Upper lobe of right lung (tissue), 1 donor: ENCODE measurements at regions not wholly inside any gene's neighbourhood (a gene's known extent, or its start where the extent isn't known, plus 50 kb on each side); places are given as distances from the start of the nearest gene placed in this dataset.

Experiments
- ATAC-seq: fragments of 200-7000 bp; cut with Tn5 transposase; one replicate; pipeline ENCODE4 v1.9.1; 2020; ENCODE audit warnings: mild to moderate bottlenecking, moderate library complexity
- DNase-seq: peaks from one replicate; pipeline ENCODE4 v3.0.0-alpha.2; 2020
- H3K27ac ChIP-seq: fragments of 200-600 bp; one replicate; pipeline ENCODE4 v1.8.0; 2022
- H3K27me3 ChIP-seq: fragments of 200-600 bp; one replicate; pipeline ENCODE4 v1.8.0; 2022; ENCODE audit warnings: mild to moderate bottlenecking
- H3K36me3 ChIP-seq: fragments of 200-600 bp; one replicate; pipeline ENCODE4 v1.8.0; 2022
- H3K4me1 ChIP-seq: fragments of 200-600 bp; one replicate; pipeline ENCODE4 v1.8.0; 2022
- H3K4me3 ChIP-seq: fragments of 200-600 bp; one replicate; pipeline ENCODE4 v1.8.0; 2022; ENCODE audit warnings: mild to moderate bottlenecking
- H3K9me3 ChIP-seq: fragments of 200-600 bp; one replicate; pipeline ENCODE4 v1.8.0; 2022
- CTCF ChIP-seq: fragments of 200-600 bp; IDR thresholded peaks from one replicate; pipeline ENCODE4 v1.8.0; 2022; ENCODE audit warnings: antibody characterized with exemption
- intact Hi-C: fragments of 100-400 bp; cut with DNase I; formaldehyde crosslinking; loops from one replicate; pipeline ENCODE4 v1.11.0; 2022
- donor health status: DM: no; HTN: yes; CAD: no; lungs with severe emphysema.

GRCh38 chr12:98224584-98225221 is 290.7 kb upstream of the TMPO start:
- H3K4me1 ChIP-seq, result no peaks in the 10 kb centered on the region
- TF ChIP-seq CTCF, result no peak
- H3K9me3 ChIP-seq, result no peaks in the 10 kb centered on the region
- H3K27me3 ChIP-seq, result no peaks in the 10 kb centered on the region
- no peak for DNase-seq
- no peaks in the 10 kb centered on the region for H3K36me3 ChIP-seq
- H3K4me3 ChIP-seq, result no peak overlapping the region
- ATAC-seq, result no peak
- no peak overlapping the region for H3K27ac ChIP-seq
- intact Hi-C loops, result no loop called here

DNA sequence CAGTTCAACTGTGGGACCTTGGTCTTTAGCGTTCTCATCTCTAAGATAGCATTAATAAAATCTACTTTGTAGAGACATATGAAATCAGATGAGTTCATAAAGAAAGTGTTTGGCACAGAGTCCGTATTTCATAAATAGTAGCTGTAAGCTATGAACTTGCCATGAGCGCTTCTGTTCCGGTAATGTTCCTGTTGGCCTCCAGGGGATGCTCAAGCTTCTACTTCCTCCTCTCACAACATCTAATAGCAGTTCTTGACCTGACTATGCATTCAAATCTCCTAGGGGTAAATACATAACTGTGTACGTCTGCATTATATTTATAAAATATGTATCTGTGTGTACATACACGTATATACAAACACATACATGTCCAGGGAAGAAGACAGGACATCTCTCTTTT is 288.2 kb upstream of the TMPO start:
- intact Hi-C loops, result no loop called here
- DNase-seq (no peak), ATAC-seq (peak; percentile 28)

GRCh38 chr12:98228683-98229539 is 286.5 kb upstream of the TMPO start:
- no peak for TF ChIP-seq CTCF
- H3K9me3 ChIP-seq, result no peaks in the 10 kb centered on the region
- intact Hi-C loops, result no loop called here
- no peak for ATAC-seq
- H3K27me3 ChIP-seq, result no peaks in the 10 kb centered on the region
- no peak overlapping the region for H3K4me3 ChIP-seq
- H3K36me3 ChIP-seq, result no peaks in the 10 kb centered on the region
- no peak for DNase-seq
- no peak overlapping the region for H3K27ac ChIP-seq
- no peaks in the 10 kb centered on the region for H3K4me1 ChIP-seq

More for the DNA sequence above, 288.2 kb upstream of the TMPO start:
- H3K9me3 ChIP-seq, result no peaks in the 10 kb centered on the region
- H3K36me3 ChIP-seq, result no peaks in the 10 kb centered on the region
- peak; percentile 32 for TF ChIP-seq CTCF
- no peak overlapping the region for H3K4me3 ChIP-seq
- no peaks in the 10 kb centered on the region for H3K4me1 ChIP-seq
- no peak overlapping the region for H3K27ac ChIP-seq
- no peaks in the 10 kb centered on the region for H3K27me3 ChIP-seq

GRCh38 chr12:98229540-98229924 is 285.9 kb upstream of the TMPO start:
- intact Hi-C loops, result no loop called here
- Histone ChIP-seq H3K4me3 (no peak overlapping the region), H3K4me1 (no peaks in the 10 kb centered on the region), H3K9me3 (no peaks in the 10 kb centered on the region), H3K27ac (no peak overlapping the region), H3K27me3 (no peaks in the 10 kb centered on the region), H3K36me3 (no peaks in the 10 kb centered on the region)
- no peak for DNase-seq
- TF ChIP-seq CTCF, result no peak
- ATAC-seq, result no peak

- ATAC-seq, result no peak
- no peak for TF ChIP-seq CTCF
- Histone ChIP-seq H3K27ac (no peak overlapping the region), H3K4me3 (no peak overlapping the region), H3K27me3 (no peaks in the 10 kb centered on the region), H3K9me3 (no peaks in the 10 kb centered on the region), H3K4me1 (no peaks in the 10 kb centered on the region), H3K36me3 (no peaks in the 10 kb centered on the region)
- intact Hi-C loops, result no loop called here
- no peak for DNase-seq
Measured at GRCh38 chr12:98232753-98233390, 282.5 kb upstream of the TMPO start.
